Gastrocnemius medialis (tissue), 4 donors: ENCODE measurements at regions not wholly inside any gene's neighbourhood (a gene's known extent, or its start where the extent isn't known, plus 50 kb on each side); places are given as distances from the start of the nearest gene placed in this dataset.
A peak's percentile ranks its signal among the peaks of the same experiment; 100 is the strongest.

Experiments used
- ATAC-seq, 2 donors: fragments of 150-250 bp; one replicate each; pipeline ENCODE4 v1.9.1; 2016
- DNase-seq, 2 donors: peaks; one replicate each; pipeline ENCODE4 v3.0.0-alpha.2; 2019
- H3K27ac ChIP-seq, 4 donors: fragments of 200-600 bp; sonication (generic); 1 replicate in 1 of 4; 2 replicates in 3 of 4; pipeline ENCODE4 v1.5.1; 2016 to 2018; ENCODE audit warnings: mild to moderate bottlenecking in 2 of 4, moderate library complexity in 1 of 4
- H3K27me3 ChIP-seq, 3 donors: fragments of 200-600 bp; sonication (generic) in 2 of 3; 1 replicate in 1 of 3; 2 replicates in 2 of 3; pipeline versions ENCODE4 v1.5.1 to v1.6.0; 2016 to 2019; ENCODE audit warnings: mild to moderate bottlenecking in 1 of 3, moderate library complexity in 1 of 3
- H3K36me3 ChIP-seq, 2 donors: fragments of 200-600 bp; sonication (generic) in 1 of 2; one replicate each; pipeline ENCODE4 v1.5.1; 2017 to 2018
- H3K4me1 ChIP-seq, 2 donors: fragments of 200-600 bp; sonication (generic) in 1 of 2; one replicate each; pipeline ENCODE4 v1.5.1; 2016 to 2017; ENCODE audit warnings: mild to moderate bottlenecking in 2 of 2
- H3K4me3 ChIP-seq, 4 donors: fragments of 200-600 bp; sonication (generic) in 3 of 4; 1 replicate in 1 of 4; 2 replicates in 3 of 4; pipeline ENCODE4 v1.5.1; 2016 to 2019; ENCODE audit warnings: mild to moderate bottlenecking in 2 of 4
- H3K9me3 ChIP-seq, 3 donors: fragments of 200-600 bp; sonication (generic) in 2 of 3; 1 replicate in 1 of 3; 2 replicates in 2 of 3; pipeline ENCODE4 v1.5.1; 2016 to 2019
- CTCF ChIP-seq, 5 experiments: fragments of 450-650 bp in 3 of 5; fragments of 200-600 bp in 2 of 5; sonication (generic) in 2 of 5; IDR thresholded peaks in 4 of 5; conservative IDR thresholded peaks in 1 of 5; 1 replicate in 4 of 5; 2 replicates in 1 of 5; pipeline ENCODE4 v1.5.1; 2016 to 2019; ENCODE audit warnings: antibody characterized with exemption in 5 of 5, mild to moderate bottlenecking in 3 of 5, moderate library complexity in 3 of 5
- POLR2A ChIP-seq, 2 donors: fragments of 450-650 bp; IDR thresholded peaks; one replicate each; pipeline ENCODE4 v1.6.1; 2017; ENCODE audit warnings: antibody characterized with exemption in 2 of 2, mild to moderate bottlenecking in 2 of 2, moderate library complexity in 2 of 2
- in situ Hi-C, 4 donors: fragments of 200-750 bp; cut with MboI; loops; one replicate each; pipeline versions ENCODE4 v1.15.0 to v1.8.0; 2017; ENCODE audit warnings: low sequenced_read_pairs in 4 of 4
- intact Hi-C: fragments of 100-400 bp; cut with DNase I; formaldehyde crosslinking; loops from one replicate; pipeline ENCODE4 v1.15.1; 2023; ENCODE audit warnings: low total_unique reads

- Histone ChIP-seq H3K27ac (no peak overlapping the region), H3K4me3 (no peak overlapping the region), H3K27me3 (no peaks in the 10 kb centered on the region), H3K36me3 (no peaks in the 10 kb centered on the region), H3K9me3 (no peaks in the 10 kb centered on the region), H3K4me1 (no peaks in the 10 kb centered on the region)
- ATAC-seq (peak in 1 of 2 donors; percentile 27), DNase-seq (peak; percentile 4 to 14)
- intact Hi-C loops (no loop called here), in situ Hi-C loops (no loop called here)
- TF ChIP-seq POLR2A (IDR thresholded peaks at IDR 0.05) = no peak
- no peak for TF ChIP-seq CTCF (IDR thresholded peaks at IDR 0.05 in 4 of 5, conservative IDR thresholded peaks at IDR 0.05 in 1 of 5)
Observed at GRCh38 chr4:17058916-17059741, 160.7 kb upstream of the LDB2 start.

GRCh38 chr4:17058536-17058915 is 160.1 kb upstream of the LDB2 start:
- Histone ChIP-seq H3K36me3 (no peaks in the 10 kb centered on the region), H3K27ac (no peak overlapping the region), H3K27me3 (no peaks in the 10 kb centered on the region), H3K4me3 (no peak overlapping the region), H3K4me1 (no peaks in the 10 kb centered on the region), H3K9me3 (no peaks in the 10 kb centered on the region)
- intact Hi-C loops (no loop called here), in situ Hi-C loops (no loop called here)
- TF ChIP-seq CTCF (IDR thresholded peaks at IDR 0.05 in 4 of 5, conservative IDR thresholded peaks at IDR 0.05 in 1 of 5) (no peak), POLR2A (IDR thresholded peaks at IDR 0.05) (no peak)
- peak in 1 of 2 donors; percentile 16 for DNase-seq
- ATAC-seq = no peak

DNA sequence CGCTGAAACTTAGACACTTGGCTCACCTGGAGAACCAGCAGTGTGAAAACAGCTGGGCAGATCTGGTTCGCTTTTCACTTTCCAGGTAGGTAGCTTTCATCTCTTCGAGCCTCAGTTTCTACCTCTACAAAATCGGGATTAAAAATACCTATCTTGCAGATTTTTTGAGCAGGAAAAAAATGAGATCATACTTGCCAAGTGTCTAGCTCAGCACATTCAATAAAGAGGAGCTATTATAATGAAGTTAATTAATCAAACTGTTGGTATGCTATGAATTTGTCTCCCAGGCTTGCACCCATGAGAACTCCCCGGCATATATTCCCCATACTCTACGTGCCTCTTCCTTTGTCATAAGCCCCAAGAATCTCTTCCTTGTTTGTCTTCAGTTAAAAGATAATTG is 158.6 kb upstream of the LDB2 start:
- in situ Hi-C loops (no loop called here), intact Hi-C loops (no loop called here)
- no peaks in the 10 kb centered on the region for H3K9me3 ChIP-seq
- no peaks in the 10 kb centered on the region for H3K27me3 ChIP-seq
- no peak overlapping the region for H3K27ac ChIP-seq
- no peak for DNase-seq
- ATAC-seq = no peak
- no peaks in the 10 kb centered on the region for H3K4me1 ChIP-seq
- H3K36me3 ChIP-seq = no peaks in the 10 kb centered on the region
- TF ChIP-seq POLR2A (IDR thresholded peaks at IDR 0.05) = no peak
- no peak for TF ChIP-seq CTCF (IDR thresholded peaks at IDR 0.05 in 4 of 5, conservative IDR thresholded peaks at IDR 0.05 in 1 of 5)
- no peak overlapping the region for H3K4me3 ChIP-seq

- intact Hi-C loops (no loop called here), in situ Hi-C loops (no loop called here)
- ATAC-seq (no peak), DNase-seq (no peak)
- H3K27ac ChIP-seq = no peak overlapping the region
- H3K9me3 ChIP-seq = no peaks in the 10 kb centered on the region
- TF ChIP-seq POLR2A (IDR thresholded peaks at IDR 0.05) (no peak), CTCF (IDR thresholded peaks at IDR 0.05 in 4 of 5, conservative IDR thresholded peaks at IDR 0.05 in 1 of 5) (no peak)
- H3K36me3 ChIP-seq = no peaks in the 10 kb centered on the region
- no peaks in the 10 kb centered on the region for H3K27me3 ChIP-seq
- H3K4me3 ChIP-seq = no peak overlapping the region
- no peaks in the 10 kb centered on the region for H3K4me1 ChIP-seq
Observed at GRCh38 chr4:17055788-17056187, 157.3 kb upstream of the LDB2 start.

- Histone ChIP-seq H3K27ac (no peak overlapping the region), H3K4me1 (no peaks in the 10 kb centered on the region), H3K27me3 (no peaks in the 10 kb centered on the region), H3K36me3 (no peaks in the 10 kb centered on the region), H3K9me3 (no peaks in the 10 kb centered on the region), H3K4me3 (no peak overlapping the region)
- TF ChIP-seq CTCF (IDR thresholded peaks at IDR 0.05 in 4 of 5, conservative IDR thresholded peaks at IDR 0.05 in 1 of 5) (no peak), POLR2A (IDR thresholded peaks at IDR 0.05) (no peak)
- ATAC-seq (no peak), DNase-seq (no peak)
- in situ Hi-C loops = no loop called here
- intact Hi-C loops = no loop called here
Observed at GRCh38 chr4:17045866-17046265, 147.4 kb upstream of the LDB2 start.
